ENCODE measurements at regions not wholly inside any gene's neighbourhood (a gene's known extent, or its start where the extent isn't known, plus 50 kb on each side); places are given as distances from the start of the nearest gene placed in this dataset.
"Not testable (repeated sequence)": the region's sequence is repeated elsewhere in the genome, so short reads cannot be mapped to it uniquely, and the experiment has no call there.

GRCh38 chr10:36739884-36740445 lies 385.4 kb upstream of the ANKRD30A start:
- no peaks in the 10 kb centered on the region for H3K4me1 ChIP-seq (ENCODE audit: control insufficient read depth in 1 of 2, insufficient read depth in 2 of 2, low read length in 2 of 2)
- no peaks in the 10 kb centered on the region for H3K36me3 ChIP-seq (ENCODE audit: control insufficient read depth in 1 of 2, insufficient read depth in 2 of 2, low read length in 2 of 2)
- no peaks in the 10 kb centered on the region for H3K27me3 ChIP-seq (ENCODE audit: control insufficient read depth in 1 of 2, insufficient read depth in 2 of 2, low read length in 2 of 2)
- H3K9ac ChIP-seq (ENCODE audit: low read depth in 1 of 2, low read length in 2 of 2): no peak overlapping the region
- H3K27ac ChIP-seq (ENCODE audit: low read depth, low read length): no peak overlapping the region
- no peak overlapping the region for H3K4me3 ChIP-seq (ENCODE audit: low read depth in 1 of 2, low read length in 2 of 2)
- H3K9me3 ChIP-seq (ENCODE audit: control insufficient read depth in 1 of 2, low read length in 2 of 2): peaks cover 3 to 5% of the 10 kb centered on the region in 2 donors

- H3K27ac ChIP-seq (ENCODE audit: low read depth, low read length): no peak overlapping the region
- no peaks in the 10 kb centered on the region for H3K36me3 ChIP-seq (ENCODE audit: control insufficient read depth in 1 of 2, insufficient read depth in 2 of 2, low read length in 2 of 2)
- H3K27me3 ChIP-seq (ENCODE audit: control insufficient read depth in 1 of 2, insufficient read depth in 2 of 2, low read length in 2 of 2): no peaks in the 10 kb centered on the region
- H3K9ac ChIP-seq (ENCODE audit: low read depth in 1 of 2, low read length in 2 of 2): no peak overlapping the region
- H3K4me3 ChIP-seq (ENCODE audit: low read depth in 1 of 2, low read length in 2 of 2): no peak overlapping the region
- H3K4me1 ChIP-seq (ENCODE audit: control insufficient read depth in 1 of 2, insufficient read depth in 2 of 2, low read length in 2 of 2): no peaks in the 10 kb centered on the region
- peaks cover 3 to 5% of the 10 kb centered on the region in 2 donors for H3K9me3 ChIP-seq (ENCODE audit: control insufficient read depth in 1 of 2, low read length in 2 of 2)
Observed at GRCh38 chr10:36738738-36739431, 386.5 kb upstream of the ANKRD30A start.

GRCh38 chr10:36736311-36736710 lies 389.1 kb upstream of the ANKRD30A start:
- Histone ChIP-seq H3K9me3 (ENCODE audit: control insufficient read depth in 1 of 2, low read length in 2 of 2) (peaks cover 3 to 6% of the 10 kb centered on the region in 2 donors), H3K36me3 (ENCODE audit: control insufficient read depth in 1 of 2, insufficient read depth in 2 of 2, low read length in 2 of 2) (no peaks in the 10 kb centered on the region), H3K4me1 (ENCODE audit: control insufficient read depth in 1 of 2, insufficient read depth in 2 of 2, low read length in 2 of 2) (no peaks in the 10 kb centered on the region), H3K27ac (ENCODE audit: low read depth, low read length) (no peak overlapping the region), H3K4me3 (ENCODE audit: low read depth in 1 of 2, low read length in 2 of 2) (no peak overlapping the region), H3K27me3 (ENCODE audit: control insufficient read depth in 1 of 2, insufficient read depth in 2 of 2, low read length in 2 of 2) (no peaks in the 10 kb centered on the region), H3K9ac (ENCODE audit: low read depth in 1 of 2, low read length in 2 of 2) (no peak overlapping the region)

- not testable (repeated sequence) for H3K9ac ChIP-seq (ENCODE audit: low read depth in 1 of 2, low read length in 2 of 2); H3K27ac ChIP-seq (ENCODE audit: low read depth, low read length); H3K36me3 ChIP-seq (ENCODE audit: control insufficient read depth in 1 of 2, insufficient read depth in 2 of 2, low read length in 2 of 2); H3K4me1 ChIP-seq (ENCODE audit: control insufficient read depth in 1 of 2, insufficient read depth in 2 of 2, low read length in 2 of 2); H3K27me3 ChIP-seq (ENCODE audit: control insufficient read depth in 1 of 2, insufficient read depth in 2 of 2, low read length in 2 of 2); H3K9me3 ChIP-seq (ENCODE audit: control insufficient read depth in 1 of 2, low read length in 2 of 2); H3K4me3 ChIP-seq (ENCODE audit: low read depth in 1 of 2, low read length in 2 of 2)
Observed at GRCh38 chr10:36734590-36734989, 390.8 kb upstream of the ANKRD30A start.

- peaks cover 0 to 3% of the 10 kb centered on the region in 2 donors for H3K9me3 ChIP-seq (ENCODE audit: control insufficient read depth in 1 of 2, low read length in 2 of 2)
- H3K4me1 ChIP-seq (ENCODE audit: control insufficient read depth in 1 of 2, insufficient read depth in 2 of 2, low read length in 2 of 2): no peaks in the 10 kb centered on the region
- H3K36me3 ChIP-seq (ENCODE audit: control insufficient read depth in 1 of 2, insufficient read depth in 2 of 2, low read length in 2 of 2): no peaks in the 10 kb centered on the region
- H3K27ac ChIP-seq (ENCODE audit: low read depth, low read length): no peak overlapping the region
- no peaks in the 10 kb centered on the region for H3K27me3 ChIP-seq (ENCODE audit: control insufficient read depth in 1 of 2, insufficient read depth in 2 of 2, low read length in 2 of 2)
- H3K9ac ChIP-seq (ENCODE audit: low read depth in 1 of 2, low read length in 2 of 2): no peak overlapping the region
- no peak overlapping the region for H3K4me3 ChIP-seq (ENCODE audit: low read depth in 1 of 2, low read length in 2 of 2)
Observed at GRCh38 chr10:36730316-36730715, 395.1 kb upstream of the ANKRD30A start.

GRCh38 chr10:36728626-36729025 lies 396.8 kb upstream of the ANKRD30A start:
- Histone ChIP-seq H3K36me3 (ENCODE audit: control insufficient read depth in 1 of 2, insufficient read depth in 2 of 2, low read length in 2 of 2) (no peaks in the 10 kb centered on the region), H3K27me3 (ENCODE audit: control insufficient read depth in 1 of 2, insufficient read depth in 2 of 2, low read length in 2 of 2) (no peaks in the 10 kb centered on the region), H3K9me3 (ENCODE audit: control insufficient read depth in 1 of 2, low read length in 2 of 2) (peaks cover 0 to 3% of the 10 kb centered on the region in 2 donors), H3K27ac (ENCODE audit: low read depth, low read length) (no peak overlapping the region), H3K4me3 (ENCODE audit: low read depth in 1 of 2, low read length in 2 of 2) (no peak overlapping the region), H3K9ac (ENCODE audit: low read depth in 1 of 2, low read length in 2 of 2) (no peak overlapping the region), H3K4me1 (ENCODE audit: control insufficient read depth in 1 of 2, insufficient read depth in 2 of 2, low read length in 2 of 2) (no peaks in the 10 kb centered on the region)

- H3K27me3 ChIP-seq (ENCODE audit: control insufficient read depth in 1 of 2, insufficient read depth in 2 of 2, low read length in 2 of 2): no peaks in the 10 kb centered on the region
- H3K9ac ChIP-seq (ENCODE audit: low read depth in 1 of 2, low read length in 2 of 2): no peak overlapping the region
- peaks cover 3% of the 10 kb centered on the region in 2 donors for H3K9me3 ChIP-seq (ENCODE audit: control insufficient read depth in 1 of 2, low read length in 2 of 2)
- H3K27ac ChIP-seq (ENCODE audit: low read depth, low read length): no peak overlapping the region
- H3K4me1 ChIP-seq (ENCODE audit: control insufficient read depth in 1 of 2, insufficient read depth in 2 of 2, low read length in 2 of 2): no peaks in the 10 kb centered on the region
- no peaks in the 10 kb centered on the region for H3K36me3 ChIP-seq (ENCODE audit: control insufficient read depth in 1 of 2, insufficient read depth in 2 of 2, low read length in 2 of 2)
- H3K4me3 ChIP-seq (ENCODE audit: low read depth in 1 of 2, low read length in 2 of 2): no peak overlapping the region
Observed at GRCh38 chr10:36725581-36726520, 399.5 kb upstream of the ANKRD30A start.

- Histone ChIP-seq H3K27me3 (ENCODE audit: control insufficient read depth in 1 of 2, insufficient read depth in 2 of 2, low read length in 2 of 2) (no peaks in the 10 kb centered on the region), H3K27ac (ENCODE audit: low read depth, low read length) (no peak overlapping the region), H3K4me1 (ENCODE audit: control insufficient read depth in 1 of 2, insufficient read depth in 2 of 2, low read length in 2 of 2) (no peaks in the 10 kb centered on the region), H3K9me3 (ENCODE audit: control insufficient read depth in 1 of 2, low read length in 2 of 2) (peaks cover 3% of the 10 kb centered on the region in 2 donors), H3K4me3 (ENCODE audit: low read depth in 1 of 2, low read length in 2 of 2) (no peak overlapping the region), H3K36me3 (ENCODE audit: control insufficient read depth in 1 of 2, insufficient read depth in 2 of 2, low read length in 2 of 2) (no peaks in the 10 kb centered on the region), H3K9ac (ENCODE audit: low read depth in 1 of 2, low read length in 2 of 2) (no peak overlapping the region)
Observed at GRCh38 chr10:36722777-36723176, 402.6 kb upstream of the ANKRD30A start.

- H3K9me3 ChIP-seq (ENCODE audit: control insufficient read depth in 1 of 2, low read length in 2 of 2): peaks cover 3 to 9% of the 10 kb centered on the region in 2 donors
- H3K36me3 ChIP-seq (ENCODE audit: control insufficient read depth in 1 of 2, insufficient read depth in 2 of 2, low read length in 2 of 2): no peaks in the 10 kb centered on the region
- no peaks in the 10 kb centered on the region for H3K4me1 ChIP-seq (ENCODE audit: control insufficient read depth in 1 of 2, insufficient read depth in 2 of 2, low read length in 2 of 2)
- no peak overlapping the region for H3K9ac ChIP-seq (ENCODE audit: low read depth in 1 of 2, low read length in 2 of 2)
- H3K4me3 ChIP-seq (ENCODE audit: low read depth in 1 of 2, low read length in 2 of 2): no peak overlapping the region
- no peaks in the 10 kb centered on the region for H3K27me3 ChIP-seq (ENCODE audit: control insufficient read depth in 1 of 2, insufficient read depth in 2 of 2, low read length in 2 of 2)
- H3K27ac ChIP-seq (ENCODE audit: low read depth, low read length): no peak overlapping the region
Observed at GRCh38 chr10:36721871-36722270, 403.5 kb upstream of the ANKRD30A start.

GRCh38 chr10:36720895-36721294 lies 404.5 kb upstream of the ANKRD30A start:
- H3K27ac ChIP-seq (ENCODE audit: low read depth, low read length): no peak overlapping the region
- no peak overlapping the region for H3K4me3 ChIP-seq (ENCODE audit: low read depth in 1 of 2, low read length in 2 of 2)
- peaks cover 3 to 9% of the 10 kb centered on the region in 2 donors for H3K9me3 ChIP-seq (ENCODE audit: control insufficient read depth in 1 of 2, low read length in 2 of 2)
- H3K36me3 ChIP-seq (ENCODE audit: control insufficient read depth in 1 of 2, insufficient read depth in 2 of 2, low read length in 2 of 2): no peaks in the 10 kb centered on the region
- H3K4me1 ChIP-seq (ENCODE audit: control insufficient read depth in 1 of 2, insufficient read depth in 2 of 2, low read length in 2 of 2): no peaks in the 10 kb centered on the region
- no peaks in the 10 kb centered on the region for H3K27me3 ChIP-seq (ENCODE audit: control insufficient read depth in 1 of 2, insufficient read depth in 2 of 2, low read length in 2 of 2)
- no peak overlapping the region for H3K9ac ChIP-seq (ENCODE audit: low read depth in 1 of 2, low read length in 2 of 2)
